Gastrocnemius medialis (tissue), 4 donors: ENCODE measurements at regions not wholly inside any gene's neighbourhood (a gene's known extent, or its start where the extent isn't known, plus 50 kb on each side); places are given as distances from the start of the nearest gene placed in this dataset.

ENCODE experiments used
- POLR2A ChIP-seq, 2 donors: fragments of 450-650 bp; IDR thresholded peaks; one replicate each; pipeline ENCODE4 v1.6.1; 2017; ENCODE audit warnings: antibody characterized with exemption in 2 of 2, mild to moderate bottlenecking in 2 of 2, moderate library complexity in 2 of 2
- TF ChIP-seq, protein P1 (sequence below), 5 experiments: fragments of 450-650 bp in 3 of 5; fragments of 200-600 bp in 2 of 5; sonication (generic) in 2 of 5; IDR thresholded peaks in 4 of 5; conservative IDR thresholded peaks in 1 of 5; 1 replicate in 4 of 5; 2 replicates in 1 of 5; pipeline ENCODE4 v1.5.1; 2016 to 2019; ENCODE audit warnings: antibody characterized with exemption in 5 of 5, mild to moderate bottlenecking in 3 of 5, moderate library complexity in 3 of 5

DNA sequence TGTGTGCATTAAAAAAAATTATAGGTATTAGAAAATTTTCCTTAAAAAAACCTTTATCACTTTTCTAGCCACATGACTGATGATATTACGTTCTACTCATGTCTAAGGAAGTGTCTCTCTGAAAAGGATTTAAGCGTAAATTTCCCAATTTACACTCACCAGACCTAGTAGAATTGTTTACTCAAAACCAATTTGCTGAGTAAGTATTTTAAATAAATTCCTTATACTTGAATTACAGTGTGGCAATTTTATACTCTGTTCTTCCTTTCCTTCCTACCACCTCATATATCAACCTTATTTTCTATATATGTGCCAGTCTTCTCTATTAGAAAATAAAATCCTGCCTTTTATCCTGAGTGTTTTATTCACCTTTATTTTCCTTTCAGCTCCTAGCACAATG, 1035.1 kb downstream of the TRHDE start:
- TF ChIP-seq, protein P1, sequence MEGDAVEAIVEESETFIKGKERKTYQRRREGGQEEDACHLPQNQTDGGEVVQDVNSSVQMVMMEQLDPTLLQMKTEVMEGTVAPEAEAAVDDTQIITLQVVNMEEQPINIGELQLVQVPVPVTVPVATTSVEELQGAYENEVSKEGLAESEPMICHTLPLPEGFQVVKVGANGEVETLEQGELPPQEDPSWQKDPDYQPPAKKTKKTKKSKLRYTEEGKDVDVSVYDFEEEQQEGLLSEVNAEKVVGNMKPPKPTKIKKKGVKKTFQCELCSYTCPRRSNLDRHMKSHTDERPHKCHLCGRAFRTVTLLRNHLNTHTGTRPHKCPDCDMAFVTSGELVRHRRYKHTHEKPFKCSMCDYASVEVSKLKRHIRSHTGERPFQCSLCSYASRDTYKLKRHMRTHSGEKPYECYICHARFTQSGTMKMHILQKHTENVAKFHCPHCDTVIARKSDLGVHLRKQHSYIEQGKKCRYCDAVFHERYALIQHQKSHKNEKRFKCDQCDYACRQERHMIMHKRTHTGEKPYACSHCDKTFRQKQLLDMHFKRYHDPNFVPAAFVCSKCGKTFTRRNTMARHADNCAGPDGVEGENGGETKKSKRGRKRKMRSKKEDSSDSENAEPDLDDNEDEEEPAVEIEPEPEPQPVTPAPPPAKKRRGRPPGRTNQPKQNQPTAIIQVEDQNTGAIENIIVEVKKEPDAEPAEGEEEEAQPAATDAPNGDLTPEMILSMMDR (IDR thresholded peaks at IDR 0.05 in 4 of 5, conservative IDR thresholded peaks at IDR 0.05 in 1 of 5) = no peak
- TF ChIP-seq POLR2A (IDR thresholded peaks at IDR 0.05) = no peak
